GM23338 (cell line): ENCODE measurements at regions not wholly inside any gene's neighbourhood (a gene's known extent, or its start where the extent isn't known, plus 50 kb on each side); places are given as distances from the start of the nearest gene placed in this dataset.

Experiments used
- CREB1 ChIP-seq: fragments of 250-450 bp; sonication (Bioruptor Pico); IDR thresholded peaks from 2 replicates; pipeline ENCODE4 v1.5.0; 2020; ENCODE audit warnings: low read depth, mild to moderate bottlenecking, moderate library complexity
- CTCF ChIP-seq, 2 experiments: fragments of 200-600 bp in 1 of 2; sonication (generic) in 1 of 2; conservative IDR thresholded peaks; 2 replicates each; pipeline versions ENCODE4 v1.5.1 to v1.6.1; 2016 to 2017; ENCODE audit warnings: antibody characterized with exemption in 2 of 2, low read depth in 2 of 2, mild to moderate bottlenecking in 2 of 2, moderate library complexity in 1 of 2
- EZH2 ChIP-seq: fragments of 200-600 bp; sonication (generic); IDR thresholded peaks from one replicate; pipeline ENCODE4 v1.8.0; 2017; ENCODE audit warnings: antibody characterized with exemption, mild to moderate bottlenecking, low read depth; ENCODE audit not compliant: unreplicated experiment
- STAT1 ChIP-seq: IDR thresholded peaks from one replicate; pipeline ENCODE4 v1.6.1; 2016; ENCODE audit warnings: antibody characterized with exemption; ENCODE audit not compliant: unreplicated experiment
- ZNF114 ChIP-seq: fragments of 250-450 bp; sonication (Bioruptor Pico); IDR thresholded peaks from 2 replicates; pipeline ENCODE4 v1.5.0; 2020; ENCODE audit warnings: mild to moderate bottlenecking, moderate library complexity
- ZNF331 ChIP-seq: fragments of 250-450 bp; sonication (Bioruptor Pico); IDR thresholded peaks from 2 replicates; pipeline ENCODE4 v1.5.0; 2020; ENCODE audit warnings: low read depth, mild to moderate bottlenecking, moderate library complexity
- ZNF462 ChIP-seq: fragments of 250-450 bp; sonication (Bioruptor Pico); IDR thresholded peaks from 2 replicates; pipeline ENCODE4 v1.5.0; 2020; ENCODE audit warnings: mild to moderate bottlenecking, moderate library complexity

GRCh38 chr17:77393867-77394539, 253.2 kb downstream of the SEC14L1 start (continued):
- TF ChIP-seq CTCF (conservative IDR thresholded peaks at IDR 0.05; ENCODE audit: low read depth in 2 of 2) (no peak), STAT1 (no peak), ZNF114 (CRISPR knock-in tag) (no peak), EZH2 (no peak), ZNF331 (CRISPR knock-in tag) (no peak), CREB1 (no peak), ZNF462 (CRISPR knock-in tag) (no peak)
